Fibroblast of lung (primary cell): ENCODE measurements at regions not wholly inside any gene's neighbourhood (a gene's known extent, or its start where the extent isn't known, plus 50 kb on each side); places are given as distances from the start of the nearest gene placed in this dataset.

Experiments used
- CTCF ChIP-seq, 2 donors: IDR thresholded peaks in 1 of 2; conservative IDR thresholded peaks in 1 of 2; 1 replicate in 1 of 2; 2 replicates in 1 of 2; pipeline ENCODE4 v1.5.1; 2011 to 2012; ENCODE audit warnings: low read length in 2 of 2, control low read depth in 1 of 2, inconsistent platforms in 1 of 2, low read depth in 1 of 2, mild to moderate bottlenecking in 1 of 2
- EZH2 ChIP-seq: IDR thresholded peaks from 2 replicates; pipeline ENCODE4 v1.5.1; 2012; ENCODE audit warnings: low read length, control low read depth, mild to moderate bottlenecking; ENCODE audit errors: missing control alignments

- TF ChIP-seq CTCF (conservative IDR thresholded peaks at IDR 0.05 in 1 of 2, IDR thresholded peaks at IDR 0.05 in 1 of 2; ENCODE audit: low read depth in 1 of 2, low read length in 2 of 2) (no peak), EZH2 (no peak)
These were observed 160.7 kb upstream of the PDE10A start for GRCh38 chr6:165823609-165824326.
